Peyer's patch (tissue), 4 donors: ENCODE measurements at regions not wholly inside any gene's neighbourhood (a gene's known extent, or its start where the extent isn't known, plus 50 kb on each side); places are given as distances from the start of the nearest gene placed in this dataset.

ENCODE experiments used
- POLR2A ChIP-seq, 2 donors: fragments of 450-650 bp; IDR thresholded peaks; one replicate each; pipeline ENCODE4 v1.5.1; 2017; ENCODE audit warnings: antibody characterized with exemption in 2 of 2, mild to moderate bottlenecking in 2 of 2, moderate library complexity in 2 of 2
- TF ChIP-seq, protein P1 (sequence below), 6 experiments: fragments of 450-650 bp in 4 of 6; fragments of 200-600 bp in 2 of 6; sonication (generic) in 1 of 6; IDR thresholded peaks; one replicate each; pipeline ENCODE4 v1.5.1; 2017 to 2019; ENCODE audit warnings: antibody characterized with exemption in 6 of 6, mild to moderate bottlenecking in 3 of 6, moderate library complexity in 1 of 6

DNA sequence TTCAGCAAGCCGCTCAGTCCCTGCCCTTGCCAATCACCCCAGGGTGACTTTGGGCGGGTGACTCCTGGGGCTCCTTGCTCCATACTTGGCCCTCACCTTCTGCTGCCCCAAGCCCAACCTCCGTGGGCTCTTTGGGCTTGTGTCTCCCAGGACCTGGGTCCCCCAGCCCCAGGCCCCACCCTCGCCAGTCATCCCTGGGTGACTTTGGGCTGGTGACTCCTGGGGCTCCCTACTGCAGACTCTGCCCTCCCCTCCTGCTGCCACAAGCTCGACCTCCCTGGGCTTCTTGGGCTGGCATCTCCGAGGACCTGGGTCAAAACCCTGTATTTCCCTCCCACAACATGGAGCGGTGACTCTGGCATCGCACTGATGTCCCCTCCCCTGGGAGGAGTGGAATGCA lies 151.5 kb downstream of the GOLGA6L4 start:
- TF ChIP-seq, protein P1, sequence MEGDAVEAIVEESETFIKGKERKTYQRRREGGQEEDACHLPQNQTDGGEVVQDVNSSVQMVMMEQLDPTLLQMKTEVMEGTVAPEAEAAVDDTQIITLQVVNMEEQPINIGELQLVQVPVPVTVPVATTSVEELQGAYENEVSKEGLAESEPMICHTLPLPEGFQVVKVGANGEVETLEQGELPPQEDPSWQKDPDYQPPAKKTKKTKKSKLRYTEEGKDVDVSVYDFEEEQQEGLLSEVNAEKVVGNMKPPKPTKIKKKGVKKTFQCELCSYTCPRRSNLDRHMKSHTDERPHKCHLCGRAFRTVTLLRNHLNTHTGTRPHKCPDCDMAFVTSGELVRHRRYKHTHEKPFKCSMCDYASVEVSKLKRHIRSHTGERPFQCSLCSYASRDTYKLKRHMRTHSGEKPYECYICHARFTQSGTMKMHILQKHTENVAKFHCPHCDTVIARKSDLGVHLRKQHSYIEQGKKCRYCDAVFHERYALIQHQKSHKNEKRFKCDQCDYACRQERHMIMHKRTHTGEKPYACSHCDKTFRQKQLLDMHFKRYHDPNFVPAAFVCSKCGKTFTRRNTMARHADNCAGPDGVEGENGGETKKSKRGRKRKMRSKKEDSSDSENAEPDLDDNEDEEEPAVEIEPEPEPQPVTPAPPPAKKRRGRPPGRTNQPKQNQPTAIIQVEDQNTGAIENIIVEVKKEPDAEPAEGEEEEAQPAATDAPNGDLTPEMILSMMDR (IDR thresholded peaks at IDR 0.05) = no peak
- TF ChIP-seq POLR2A (IDR thresholded peaks at IDR 0.05) = no peak
